Endometrium (tissue), 2 donors: ENCODE measurements at regions not wholly inside any gene's neighbourhood (a gene's known extent, or its start where the extent isn't known, plus 50 kb on each side); places are given as distances from the start of the nearest gene placed in this dataset.

Experiments
- FAIRE-seq: peaks from 2 replicates; lab custom pipeline; 2012; peaks lifted over from hg19 to GRCh38; lab: Jason Lieb, UNC
- donor health status: control.
- donor health status: control.

DNA sequence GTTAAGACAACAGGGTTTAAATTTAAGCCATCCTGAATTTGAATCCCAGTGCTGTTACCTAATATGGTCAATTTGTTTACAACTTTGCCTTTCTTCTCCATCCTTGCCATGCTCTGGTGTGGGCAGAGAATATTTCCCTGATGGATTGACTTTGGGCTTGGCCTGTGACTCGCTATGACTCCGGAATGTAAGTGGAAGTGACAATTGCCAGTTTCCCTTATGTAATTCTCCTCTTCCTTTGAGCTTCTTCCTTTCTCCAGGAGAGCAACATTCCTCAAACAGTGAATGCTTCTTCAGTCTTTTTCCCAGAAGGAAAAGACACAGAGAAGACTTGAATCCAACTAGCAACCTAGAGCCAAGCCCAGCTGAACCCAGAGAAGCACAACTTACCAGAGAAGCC is 159.1 kb downstream of the LURAP1L start:
- no peak for FAIRE-seq

DNA sequence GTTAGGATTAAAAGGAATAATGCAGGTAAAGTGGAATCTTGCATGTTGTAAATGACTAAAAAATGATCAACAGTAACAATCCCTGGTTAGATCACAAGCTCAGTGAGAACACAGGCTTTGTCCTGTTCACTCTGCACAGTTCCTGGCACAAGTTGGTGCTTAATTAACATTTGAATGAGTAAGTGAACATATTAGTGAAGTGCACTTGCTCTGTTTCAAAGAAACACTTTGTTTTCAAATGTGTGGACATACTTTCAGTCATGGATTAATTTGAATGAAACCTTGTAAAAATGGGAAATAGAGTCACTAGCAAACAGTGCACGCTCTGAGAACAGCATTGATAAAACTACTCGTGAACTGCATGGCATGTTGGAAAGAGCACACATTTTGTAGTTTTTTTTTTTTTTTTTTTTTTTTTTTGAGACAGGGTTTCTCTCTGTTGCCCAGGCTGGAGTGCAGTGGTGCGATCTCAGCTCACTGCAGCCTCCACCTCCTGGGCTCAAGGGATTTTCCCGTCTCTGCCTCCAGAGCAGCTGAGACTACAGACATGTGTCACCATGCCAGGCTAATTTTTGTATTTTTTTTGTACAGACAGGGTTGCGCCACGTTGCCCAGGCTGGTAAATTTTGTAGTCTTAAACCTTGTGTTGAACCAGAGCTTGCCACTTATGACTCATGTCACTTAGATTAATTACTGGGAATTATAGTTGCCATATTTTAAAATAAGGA is 159.9 kb downstream of the LURAP1L start:
- FAIRE-seq = no peak

DNA sequence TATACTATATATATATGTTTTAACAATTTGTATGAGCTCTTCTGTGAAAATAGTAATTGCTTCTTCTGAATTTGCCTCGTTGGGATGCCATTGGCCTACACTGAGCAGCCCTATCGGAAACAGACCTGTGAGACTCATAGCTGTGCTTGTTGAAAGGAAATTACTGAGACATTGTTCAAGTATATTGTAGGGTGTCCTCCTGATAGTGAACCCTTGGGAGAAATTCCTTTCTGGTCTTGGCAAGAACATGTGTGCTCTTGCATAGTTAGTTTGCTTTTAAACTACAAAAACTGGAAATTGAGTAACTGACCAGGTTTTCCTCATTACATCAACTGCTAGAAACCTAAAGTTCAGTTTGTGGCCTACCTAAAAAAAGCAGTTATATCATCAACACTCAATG is 160.9 kb downstream of the LURAP1L start:
- FAIRE-seq = no peak

DNA sequence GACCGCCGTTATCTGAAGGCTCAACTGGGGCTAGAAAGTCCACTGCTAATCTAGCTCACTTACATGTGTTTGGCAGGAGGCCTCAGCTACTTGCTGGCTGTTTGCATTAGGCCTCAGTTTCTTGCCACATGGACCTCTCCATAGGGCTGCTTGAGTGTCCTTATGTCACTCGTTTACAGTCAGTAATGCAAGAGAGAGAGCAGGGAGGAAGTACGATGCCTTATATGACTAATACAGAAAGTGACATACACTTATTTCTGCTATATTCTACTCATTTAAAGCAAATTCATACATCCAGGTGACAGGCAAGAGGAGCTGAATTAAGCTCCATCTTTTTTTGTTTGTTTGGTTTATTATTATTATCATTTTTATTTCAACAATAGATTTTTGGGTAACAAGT is 179.6 kb downstream of the LURAP1L start:
- no peak for FAIRE-seq

DNA sequence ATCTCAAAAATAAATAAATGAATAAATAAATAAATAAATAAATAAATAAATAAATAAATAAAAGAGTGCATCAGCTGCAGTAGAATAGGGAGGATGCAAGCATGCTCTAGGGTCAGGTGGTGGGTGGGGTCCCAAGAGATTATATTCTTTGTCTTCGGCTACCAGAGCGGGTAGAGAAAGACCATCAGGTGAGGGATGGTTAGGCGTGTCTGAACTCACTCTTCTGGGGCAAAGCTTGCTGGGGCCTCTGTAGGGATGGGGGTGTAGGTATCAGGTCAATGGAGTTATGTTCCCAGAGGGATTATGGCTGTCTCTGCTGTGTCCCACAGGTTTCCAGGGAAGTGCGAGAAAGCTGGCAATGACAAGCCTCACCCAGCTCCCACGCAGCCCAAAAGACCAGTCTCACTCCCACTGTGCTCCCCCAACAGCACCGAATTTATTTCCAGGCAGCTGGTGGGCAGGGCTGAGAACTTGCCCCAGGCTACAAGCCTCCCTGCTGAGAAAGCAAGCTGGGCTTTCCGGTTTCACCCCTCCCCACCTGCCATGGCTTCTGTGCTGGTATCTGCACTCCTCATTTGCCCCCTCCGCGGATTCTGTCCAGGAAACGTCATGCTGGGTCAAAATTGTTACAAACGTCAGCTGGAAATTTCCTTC is 180.8 kb downstream of the LURAP1L start:
- no peak for FAIRE-seq

DNA sequence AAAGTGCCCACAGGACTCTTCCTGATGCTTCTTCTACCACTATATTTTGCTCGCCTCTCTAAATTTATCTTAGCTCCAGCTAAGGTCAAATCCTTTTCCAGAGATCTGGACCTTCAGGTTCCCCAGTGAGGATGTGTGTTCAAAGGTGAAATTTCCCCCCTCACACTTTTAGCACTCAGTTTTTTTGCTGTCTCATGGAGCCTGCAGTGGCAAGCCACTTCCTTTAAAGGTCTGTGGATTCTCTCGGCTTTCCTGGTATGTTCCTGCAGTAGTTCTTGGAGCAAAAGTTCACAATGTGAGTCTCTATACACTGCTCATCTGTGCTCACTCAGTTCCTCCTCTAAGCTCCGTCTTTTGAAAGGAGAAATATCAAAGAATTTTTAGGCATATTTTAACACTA is 181.4 kb downstream of the LURAP1L start:
- FAIRE-seq = no peak

DNA sequence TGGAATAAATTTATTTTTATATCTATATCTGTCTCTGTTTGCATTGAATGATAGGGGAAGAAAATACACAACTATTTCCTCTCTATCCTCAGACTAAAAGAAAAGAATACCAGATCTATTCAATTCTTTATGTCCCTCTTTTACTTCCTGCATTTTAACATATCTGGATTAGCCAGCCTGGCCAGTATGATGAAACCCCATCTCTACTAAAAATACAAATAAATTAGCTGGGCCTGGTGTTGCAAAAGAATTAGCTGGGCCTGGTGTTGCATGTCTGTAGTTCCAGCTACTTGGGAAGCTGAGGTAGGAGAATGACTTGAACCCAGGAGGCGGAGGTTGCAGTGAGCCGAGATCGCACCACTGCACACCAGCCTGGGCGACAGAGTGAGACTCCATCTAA is 182.0 kb downstream of the LURAP1L start:
- no peak for FAIRE-seq

DNA sequence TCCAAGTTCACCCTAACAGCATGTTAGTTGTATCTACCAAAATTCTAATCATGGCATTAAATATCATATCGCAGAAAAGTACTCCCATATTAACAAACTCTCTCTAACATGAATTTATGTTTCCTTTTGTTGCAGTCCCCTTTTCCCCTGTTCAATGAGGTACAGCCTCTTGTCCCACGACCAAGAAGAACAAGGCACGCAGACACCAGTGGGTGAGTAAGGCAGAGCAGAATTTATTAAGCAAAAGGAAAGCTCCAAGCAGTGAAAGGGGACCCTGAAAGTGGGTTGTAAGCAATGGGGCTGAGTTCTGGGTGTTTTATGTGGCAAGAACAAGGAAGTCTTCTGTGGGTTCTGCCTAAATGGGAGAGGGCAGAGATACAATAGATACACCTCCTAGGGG is 183.5 kb downstream of the LURAP1L start:
- FAIRE-seq = no peak

DNA sequence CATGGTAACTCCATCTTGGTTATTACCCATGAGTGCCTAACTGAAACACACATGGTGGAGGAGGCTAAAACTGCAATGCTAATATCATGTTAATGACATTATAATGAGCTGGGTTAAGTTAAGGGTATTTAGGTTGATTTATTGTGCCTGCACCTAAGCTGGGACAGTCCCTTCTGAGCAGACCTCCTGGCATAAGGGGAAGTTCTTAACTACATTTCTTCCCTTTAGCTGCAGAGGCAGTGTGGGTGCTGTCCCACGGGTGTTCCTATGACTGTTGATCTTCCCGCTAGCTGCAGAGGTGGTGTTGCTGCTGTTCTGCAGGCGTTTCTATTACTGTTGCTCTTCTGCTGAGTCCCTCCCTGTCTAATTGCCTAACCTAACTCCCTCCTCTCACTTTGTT is 183.9 kb downstream of the LURAP1L start:
- FAIRE-seq = no peak

DNA sequence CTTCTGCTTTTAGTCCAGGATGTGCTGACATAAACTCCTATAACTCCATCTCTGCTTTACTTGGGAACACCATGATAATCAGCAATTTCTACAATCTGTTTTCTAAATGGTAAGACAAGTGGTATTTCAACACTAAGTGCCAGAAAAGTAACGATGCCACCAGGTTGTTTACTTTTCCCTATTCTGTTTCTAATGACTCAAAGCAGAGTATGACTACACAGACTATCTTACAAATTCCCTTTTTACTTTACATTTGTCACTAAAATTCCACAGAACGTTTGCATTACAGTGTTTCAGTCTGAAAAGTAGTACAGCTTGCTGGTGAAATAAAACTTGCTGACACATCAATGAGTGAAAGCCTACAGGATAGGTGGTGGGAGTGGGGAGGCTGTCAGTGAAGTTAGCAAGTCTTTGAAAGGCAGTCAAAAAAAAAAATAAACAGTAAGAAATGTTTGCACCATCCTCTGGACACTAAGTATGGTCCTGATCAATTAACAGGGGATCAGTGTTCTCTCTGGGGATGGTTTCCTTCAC is 186.5 kb downstream of the LURAP1L start:
- no peak for FAIRE-seq

DNA sequence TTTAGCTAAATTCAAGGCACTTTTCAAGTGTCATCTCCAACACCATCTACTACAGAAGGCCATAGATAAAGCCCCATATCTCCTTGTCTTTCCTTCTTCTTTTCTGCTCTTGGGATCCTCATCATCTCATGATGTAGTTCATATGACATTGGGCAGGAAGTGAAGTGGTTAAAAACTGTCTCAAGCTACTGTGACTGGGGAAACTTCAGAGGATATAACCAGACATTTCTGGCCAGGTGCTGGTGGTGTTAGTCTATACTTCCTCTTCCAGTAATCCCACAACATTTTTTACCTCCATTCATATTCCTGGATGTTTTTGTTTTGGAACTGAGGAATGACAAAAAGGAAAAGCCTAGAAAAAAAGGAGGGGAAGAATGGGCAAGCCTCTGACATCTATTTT is 188.7 kb downstream of the LURAP1L start:
- no peak for FAIRE-seq

DNA sequence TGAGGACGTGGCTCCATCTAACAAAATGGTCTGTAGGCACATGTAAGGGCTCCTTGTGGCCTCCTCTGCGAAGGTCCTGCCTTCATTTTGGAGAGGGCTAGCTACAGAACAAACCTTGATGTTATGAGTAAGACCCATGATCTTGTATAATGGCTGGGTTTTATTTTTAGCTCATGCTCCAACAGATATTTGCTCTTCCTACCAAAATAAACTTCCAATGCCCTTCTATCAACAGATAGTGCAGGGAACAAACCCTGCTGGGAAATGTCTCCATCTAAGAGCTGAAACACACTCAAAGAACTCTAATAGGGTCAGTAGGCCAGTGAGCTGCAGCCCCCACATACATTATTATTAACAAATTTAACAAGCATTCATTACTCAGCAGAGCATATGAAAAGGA is 189.5 kb downstream of the LURAP1L start:
- FAIRE-seq = no peak

DNA sequence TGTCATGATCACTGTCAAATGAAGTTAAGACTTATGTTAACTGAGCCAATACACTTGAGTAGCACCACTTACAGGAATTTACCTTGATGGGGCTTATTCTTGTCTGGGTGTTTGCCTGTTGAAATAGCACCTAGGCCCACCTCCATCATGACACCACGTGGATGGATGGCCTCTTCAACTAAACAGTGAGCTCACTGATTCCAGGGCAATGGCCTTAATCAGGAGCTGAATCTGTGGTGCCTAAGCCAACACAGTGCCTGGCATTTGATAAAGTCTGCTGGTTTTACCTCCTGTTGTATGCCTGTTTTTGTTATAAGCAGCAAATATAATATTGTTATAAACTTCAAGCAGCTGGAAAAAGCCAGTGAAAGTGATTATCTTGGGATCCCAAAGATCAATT is 190.5 kb downstream of the LURAP1L start:
- no peak for FAIRE-seq

DNA sequence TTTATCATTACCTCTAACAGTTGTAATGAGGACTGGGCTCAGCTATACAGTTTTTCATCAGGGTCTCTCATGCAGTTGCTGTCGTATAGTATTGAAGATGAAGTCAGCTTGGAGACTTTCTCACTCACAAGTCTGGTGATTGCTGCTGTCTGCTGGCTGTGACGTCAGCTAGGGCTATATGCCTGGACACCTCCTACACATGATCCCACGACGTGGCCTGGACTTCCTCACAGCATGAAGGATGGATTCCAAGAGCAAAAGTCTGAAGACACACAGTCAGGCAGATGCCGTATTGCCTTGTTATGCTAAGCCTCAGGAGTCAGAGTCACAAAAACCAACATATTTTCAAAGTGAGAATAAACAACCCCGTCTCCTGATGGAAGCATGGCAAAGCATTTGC is 193.3 kb downstream of the LURAP1L start:
- no peak for FAIRE-seq

DNA sequence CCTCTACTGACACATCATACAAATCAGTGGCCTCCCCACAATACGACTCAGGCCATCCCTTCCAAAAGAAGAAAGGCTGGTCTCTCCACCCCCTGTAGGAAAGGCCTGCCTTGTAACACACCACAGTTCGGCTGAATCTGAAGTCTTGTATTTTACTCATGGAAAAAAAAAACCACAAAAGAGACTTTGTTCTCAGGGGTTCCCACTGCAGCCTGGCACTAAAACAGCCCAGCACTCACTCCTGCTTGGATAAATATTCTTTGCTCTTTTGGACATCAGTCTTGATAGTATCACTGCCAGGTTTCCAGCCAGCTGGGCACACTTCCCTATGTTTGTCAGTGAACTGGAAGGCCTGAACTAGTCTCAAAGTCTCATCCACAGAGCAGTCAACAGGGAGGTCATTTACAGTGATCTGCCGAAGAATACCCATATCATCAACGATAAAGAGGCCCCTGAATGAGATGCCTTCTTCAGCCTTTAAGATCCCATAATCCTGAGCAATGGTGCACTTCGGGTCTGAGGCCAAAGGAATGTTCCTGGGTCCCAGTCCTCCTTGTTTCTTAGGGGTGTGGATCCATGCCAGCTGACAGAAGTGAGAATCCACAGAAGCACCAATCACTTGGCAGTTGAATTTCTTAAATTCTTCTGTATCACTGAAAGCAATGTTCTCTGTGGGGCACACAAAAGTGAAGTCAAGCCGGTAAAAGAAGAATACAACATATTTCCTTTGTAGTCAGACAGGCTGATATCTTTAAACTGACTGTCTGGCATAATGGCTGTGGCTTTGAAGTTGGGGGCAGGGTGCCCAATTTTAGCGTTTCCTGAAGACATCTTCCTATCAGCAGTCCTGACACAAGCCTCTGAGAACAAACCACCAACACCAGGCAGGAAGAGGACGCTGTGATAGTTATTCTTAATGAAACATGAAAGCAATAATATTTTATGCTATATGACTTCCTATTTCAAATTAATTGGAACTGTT is 198.1 kb downstream of the LURAP1L start:
- FAIRE-seq = no peak

DNA sequence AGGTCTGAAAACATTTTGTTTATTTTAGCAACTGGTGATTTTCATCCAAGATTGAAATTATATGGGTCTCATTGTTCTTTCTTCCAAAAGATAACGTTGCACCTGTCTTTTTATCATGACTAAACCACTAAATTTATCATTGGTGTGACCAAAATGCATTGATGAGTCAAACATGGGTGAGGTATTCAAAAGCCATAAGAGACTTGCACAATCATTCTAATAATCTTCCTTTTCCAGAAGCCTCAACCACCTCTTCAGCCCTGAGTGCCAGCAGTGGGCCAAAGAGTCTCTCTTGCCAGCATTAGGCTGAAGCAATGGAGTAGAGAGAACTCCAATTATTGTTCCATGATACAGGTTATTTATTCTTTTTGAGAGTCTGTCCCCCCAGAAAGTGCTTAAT is 198.9 kb downstream of the LURAP1L start:
- no peak for FAIRE-seq

DNA sequence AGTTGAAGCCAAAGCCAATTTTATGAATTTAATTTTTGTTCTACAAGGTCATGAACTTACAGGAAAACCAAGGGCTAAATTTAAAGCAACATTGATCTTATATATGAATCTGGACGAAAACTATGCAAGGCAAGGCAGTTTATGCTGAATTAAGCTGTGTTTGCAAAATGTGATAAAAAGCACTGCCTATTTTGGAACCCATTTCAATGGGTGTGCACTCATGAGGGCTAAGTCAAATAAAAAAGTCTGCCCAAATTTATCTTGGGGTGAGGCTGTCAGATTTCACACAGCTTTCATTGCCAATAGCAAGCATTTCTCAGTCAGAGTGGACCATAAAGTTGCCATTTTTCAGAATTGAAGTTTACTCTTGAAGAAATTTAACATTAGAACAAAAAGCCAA is 199.9 kb downstream of the LURAP1L start:
- no peak for FAIRE-seq

DNA sequence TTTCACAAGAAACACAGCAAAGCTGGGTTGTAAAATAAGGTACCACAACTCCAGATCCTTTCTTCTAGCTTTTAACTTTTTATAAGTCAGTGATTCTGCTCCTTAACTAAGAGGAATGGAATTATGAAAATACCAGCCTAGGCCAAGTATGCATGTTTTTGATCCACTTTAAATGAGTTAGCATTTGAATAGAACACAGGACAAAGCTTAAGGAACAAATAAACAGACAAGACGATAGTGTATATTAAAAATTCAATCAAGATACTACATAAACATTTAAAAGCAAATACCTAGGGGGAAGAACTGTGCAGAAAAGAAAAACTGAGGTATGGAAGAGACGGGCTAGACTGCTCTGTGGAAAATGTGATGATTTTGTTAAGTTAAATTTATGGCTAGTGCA is 200.7 kb downstream of the LURAP1L start:
- FAIRE-seq = no peak

DNA sequence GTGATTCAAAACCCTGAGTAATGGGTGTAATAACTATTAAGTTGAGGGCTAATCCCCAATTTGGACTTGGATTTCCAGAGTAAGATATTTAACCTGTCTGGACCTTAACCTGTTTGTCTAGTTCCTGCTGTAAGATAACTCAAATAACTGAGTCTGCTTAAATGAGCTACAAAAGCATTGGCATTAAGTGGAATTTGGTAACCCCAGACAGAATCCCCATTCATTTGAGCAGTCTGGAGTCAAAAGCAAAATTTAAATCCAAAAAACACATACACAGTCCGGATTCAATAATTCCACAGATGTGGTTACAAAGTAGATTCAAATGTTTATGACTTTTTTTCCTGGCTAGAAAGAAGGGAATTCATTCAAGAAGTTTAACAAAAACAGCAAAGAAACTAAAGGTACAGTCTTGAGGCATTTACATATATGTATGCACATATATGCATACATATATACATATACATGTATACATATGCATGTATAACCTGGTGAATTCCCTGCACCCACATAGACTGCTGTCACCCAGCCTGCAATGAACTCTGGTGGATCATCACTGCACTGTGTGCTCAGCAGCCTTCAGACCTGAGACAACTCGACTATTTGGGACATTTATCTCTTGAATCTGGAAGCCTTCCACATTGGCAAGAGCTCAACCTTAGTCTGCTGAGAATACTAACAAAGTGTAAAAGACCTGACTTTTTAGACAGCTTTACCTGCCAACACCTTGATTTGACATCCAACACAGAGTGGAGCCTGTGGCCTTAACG is 205.4 kb downstream of the LURAP1L start:
- no peak for FAIRE-seq

DNA sequence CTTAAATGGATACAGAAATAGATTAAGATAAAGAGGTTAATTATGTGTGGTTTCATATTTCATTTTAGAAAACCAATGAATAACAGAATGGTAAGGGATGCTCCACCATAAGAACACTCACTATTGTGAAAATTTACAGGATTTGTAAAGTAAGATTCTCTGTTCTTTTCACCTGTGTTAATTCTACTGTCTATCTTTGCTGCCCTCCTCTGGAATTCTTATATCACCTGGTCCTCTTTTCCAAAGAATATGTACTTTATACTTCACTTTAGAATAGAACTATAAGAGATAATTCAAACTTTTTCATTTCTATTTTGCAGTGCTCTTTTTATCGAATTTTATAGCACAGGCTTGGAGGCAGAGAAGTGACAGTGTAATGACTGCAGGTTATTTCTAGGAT is 213.4 kb downstream of the LURAP1L start:
- FAIRE-seq = no peak

DNA sequence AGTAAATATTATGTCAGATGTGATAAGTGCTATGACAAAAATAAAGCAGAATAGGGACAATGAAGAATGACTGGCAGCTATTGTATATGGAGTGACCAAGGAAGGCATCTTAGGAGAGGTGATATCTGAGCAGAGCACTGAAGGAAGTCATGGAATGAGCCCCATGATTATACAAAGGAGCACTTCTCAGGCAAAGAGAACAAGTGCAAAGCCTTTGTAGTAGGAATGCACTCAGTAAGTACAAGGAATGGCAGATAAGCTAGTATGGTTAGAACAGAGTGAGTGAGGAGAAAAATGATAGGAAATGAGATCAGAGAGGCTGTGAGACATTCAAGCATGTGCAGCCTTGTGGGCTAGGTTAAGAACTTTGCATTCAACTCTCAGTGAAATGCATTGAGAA is 214.8 kb downstream of the LURAP1L start:
- no peak for FAIRE-seq

DNA sequence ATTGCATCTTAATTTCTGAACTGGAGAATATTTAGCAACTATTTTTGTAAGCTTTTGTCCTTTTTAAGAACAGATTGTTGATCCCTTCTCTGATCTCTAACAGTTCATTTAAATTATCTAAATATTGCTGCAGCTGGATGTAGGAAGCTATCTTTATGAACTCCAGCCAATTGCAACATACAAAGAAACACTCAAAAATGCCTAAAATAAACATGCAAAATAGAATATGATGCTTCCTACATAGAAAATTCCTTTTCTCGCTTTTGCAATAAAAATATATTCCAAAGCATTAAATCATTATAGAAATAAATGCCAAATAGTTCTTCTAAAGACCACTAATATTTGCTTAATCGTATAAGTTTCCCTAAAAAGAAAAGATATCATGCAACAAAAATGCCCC is 218.6 kb downstream of the LURAP1L start:
- FAIRE-seq = no peak
